GM12878 (cell line): ENCODE measurements at regions not wholly inside any gene's neighbourhood (a gene's known extent, or its start where the extent isn't known, plus 50 kb on each side); places are given as distances from the start of the nearest gene placed in this dataset.

ENCODE experiments used
- BRCA1 ChIP-seq: IDR thresholded peaks from 2 replicates; pipeline ENCODE4 v1.6.1; 2011; ENCODE audit warnings: low read depth, low read length, improper control_type of control experiment
- CHD1 ChIP-seq: IDR thresholded peaks from 2 replicates; pipeline ENCODE4 v1.6.1; 2012; ENCODE audit warnings: low read depth, low read length, improper control_type of control experiment
- EP300 ChIP-seq, 2 experiments: fragments of 150-350 bp in 1 of 2; IDR thresholded peaks; 2 replicates each; pipeline ENCODE4 v1.6.1; 2011 to 2012; ENCODE audit warnings: low read depth in 2 of 2, low read length in 2 of 2, borderline replicate concordance in 1 of 2, improper control_type of control experiment in 1 of 2, inconsistent platforms in 1 of 2; ENCODE audit not compliant: control insufficient read depth in 1 of 2
- MEF2B ChIP-seq: fragments of 450-650 bp; IDR thresholded peaks from 2 replicates; pipeline ENCODE4 v1.6.1; 2018; ENCODE audit warnings: mild to moderate bottlenecking, moderate library complexity; ENCODE audit not compliant: partially characterized antibody, poor library complexity, severe bottlenecking
- POLR2A ChIP-seq: IDR thresholded peaks from 2 replicates; pipeline ENCODE4 v1.6.1; 2011; ENCODE audit warnings: low read depth, mild to moderate bottlenecking, low read length
- ZNF384 ChIP-seq: IDR thresholded peaks from 2 replicates; pipeline ENCODE4 v1.6.1; 2012; ENCODE audit warnings: low read depth, mild to moderate bottlenecking, low read length, improper control_type of control experiment, borderline replicate concordance
- TF ChIP-seq, protein P1 (sequence below), 3 experiments: IDR thresholded peaks in 2 of 3; conservative IDR thresholded peaks in 1 of 3; 2 replicates each; pipeline ENCODE4 v1.5.1; 2011; ENCODE audit warnings: low read depth in 3 of 3, low read length in 3 of 3, mild to moderate bottlenecking in 3 of 3, control low read depth in 2 of 3, moderate library complexity in 2 of 3, inconsistent platforms in 1 of 3, mixed read lengths in 1 of 3; ENCODE audit not compliant: control insufficient read depth in 2 of 3, insufficient read depth in 1 of 3; ENCODE audit errors: extremely low read depth in 1 of 3

DNA sequence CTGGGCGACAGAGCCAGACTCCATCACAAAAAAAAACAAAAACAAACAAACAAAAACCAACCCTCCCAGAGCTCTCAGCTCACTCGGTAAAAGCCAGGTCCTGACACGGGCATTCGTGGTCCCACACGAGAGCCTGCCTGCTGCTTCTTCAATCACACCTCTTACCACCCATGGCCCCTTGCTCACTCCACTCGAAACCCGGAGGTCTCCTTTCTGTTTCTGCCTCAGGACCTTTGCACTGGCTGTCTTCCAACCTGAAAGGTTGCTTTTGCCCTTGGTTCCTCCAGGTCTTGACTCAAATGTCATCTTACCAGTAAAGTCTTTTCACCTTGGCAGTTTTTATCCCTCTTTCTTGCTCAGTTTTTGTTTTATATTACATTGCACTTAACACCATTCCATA, 169.6 kb downstream of the EVX1 start:
- TF ChIP-seq, protein P1, sequence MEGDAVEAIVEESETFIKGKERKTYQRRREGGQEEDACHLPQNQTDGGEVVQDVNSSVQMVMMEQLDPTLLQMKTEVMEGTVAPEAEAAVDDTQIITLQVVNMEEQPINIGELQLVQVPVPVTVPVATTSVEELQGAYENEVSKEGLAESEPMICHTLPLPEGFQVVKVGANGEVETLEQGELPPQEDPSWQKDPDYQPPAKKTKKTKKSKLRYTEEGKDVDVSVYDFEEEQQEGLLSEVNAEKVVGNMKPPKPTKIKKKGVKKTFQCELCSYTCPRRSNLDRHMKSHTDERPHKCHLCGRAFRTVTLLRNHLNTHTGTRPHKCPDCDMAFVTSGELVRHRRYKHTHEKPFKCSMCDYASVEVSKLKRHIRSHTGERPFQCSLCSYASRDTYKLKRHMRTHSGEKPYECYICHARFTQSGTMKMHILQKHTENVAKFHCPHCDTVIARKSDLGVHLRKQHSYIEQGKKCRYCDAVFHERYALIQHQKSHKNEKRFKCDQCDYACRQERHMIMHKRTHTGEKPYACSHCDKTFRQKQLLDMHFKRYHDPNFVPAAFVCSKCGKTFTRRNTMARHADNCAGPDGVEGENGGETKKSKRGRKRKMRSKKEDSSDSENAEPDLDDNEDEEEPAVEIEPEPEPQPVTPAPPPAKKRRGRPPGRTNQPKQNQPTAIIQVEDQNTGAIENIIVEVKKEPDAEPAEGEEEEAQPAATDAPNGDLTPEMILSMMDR (IDR thresholded peaks at IDR 0.05 in 2 of 3, conservative IDR thresholded peaks at IDR 0.05 in 1 of 3; ENCODE audit: control insufficient read depth in 2 of 3, extremely low read depth in 1 of 3, insufficient read depth in 1 of 3, low read depth in 3 of 3, low read length in 3 of 3): no peak
- TF ChIP-seq EP300 (IDR thresholded peaks at IDR 0.05; ENCODE audit: borderline replicate concordance in 1 of 2, control insufficient read depth in 1 of 2, low read depth in 2 of 2, low read length in 2 of 2) (no peak), BRCA1 (no peak), CHD1 (no peak), ZNF384 (no peak), POLR2A (no peak), MEF2B (no peak)
